Activated CD8-positive, alpha-beta memory T cell treated with anti-CD3 and anti-CD28 coated beads for 1 hour (primary cell): ENCODE measurements at regions not wholly inside any gene's neighbourhood (a gene's known extent, or its start where the extent isn't known, plus 50 kb on each side); places are given as distances from the start of the nearest gene placed in this dataset.

Source experiments
- DNase-seq, 2 donors: peaks; one replicate each; pipeline ENCODE4 v3.0.0-alpha.2; 2020; ENCODE audit warnings: low read depth in 1 of 2; ENCODE audit errors: extremely low read depth in 1 of 2

- no peak for DNase-seq
Measured at GRCh38 chr13:103315711-103316110, 249.5 kb upstream of the SLC10A2 start.

DNA sequence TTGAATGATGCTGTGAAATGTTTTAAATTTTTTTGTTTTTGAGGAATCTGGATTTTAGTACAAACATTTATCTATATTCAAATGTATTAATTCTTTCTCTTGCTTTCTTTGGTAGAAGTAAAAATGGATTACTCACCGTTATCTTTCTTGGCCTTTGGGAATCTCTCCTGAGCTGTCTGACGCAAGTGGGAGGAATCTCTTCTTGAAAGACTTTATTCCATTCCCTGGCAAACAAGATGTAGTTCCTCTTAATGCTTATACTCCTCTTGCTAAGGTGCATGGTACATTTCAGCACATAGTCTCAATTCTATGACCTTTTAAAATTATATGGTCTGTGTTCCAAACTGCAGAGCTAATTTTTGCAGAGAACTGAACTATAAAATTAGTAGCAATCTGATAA is 246.2 kb upstream of the SLC10A2 start:
- no peak for DNase-seq

DNA sequence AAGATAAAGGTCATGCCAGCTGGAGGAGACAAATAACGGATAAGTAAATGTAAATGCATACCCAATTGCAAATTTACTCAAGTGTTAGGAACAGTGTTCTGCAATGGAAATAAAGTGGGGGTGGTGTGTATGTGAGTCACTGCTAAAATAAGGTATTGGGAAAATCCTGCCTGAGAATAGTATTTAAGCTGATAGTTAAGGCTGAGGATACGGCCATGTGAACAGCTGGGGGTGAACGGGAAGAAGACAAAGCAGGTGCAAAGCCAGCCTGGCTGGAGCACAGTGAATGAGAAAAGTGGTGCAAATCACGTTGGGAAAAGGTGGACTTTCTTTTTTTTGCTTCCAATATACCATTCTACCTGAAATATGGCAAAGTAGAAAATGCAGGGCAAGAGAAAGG is 242.4 kb upstream of the SLC10A2 start:
- DNase-seq, result no peak

GRCh38 chr13:103306163-103306562 is 239.9 kb upstream of the SLC10A2 start:
- no peak for DNase-seq

- no peak for DNase-seq
Measured at GRCh38 chr13:103303078-103303651, 236.9 kb upstream of the SLC10A2 start.

DNA sequence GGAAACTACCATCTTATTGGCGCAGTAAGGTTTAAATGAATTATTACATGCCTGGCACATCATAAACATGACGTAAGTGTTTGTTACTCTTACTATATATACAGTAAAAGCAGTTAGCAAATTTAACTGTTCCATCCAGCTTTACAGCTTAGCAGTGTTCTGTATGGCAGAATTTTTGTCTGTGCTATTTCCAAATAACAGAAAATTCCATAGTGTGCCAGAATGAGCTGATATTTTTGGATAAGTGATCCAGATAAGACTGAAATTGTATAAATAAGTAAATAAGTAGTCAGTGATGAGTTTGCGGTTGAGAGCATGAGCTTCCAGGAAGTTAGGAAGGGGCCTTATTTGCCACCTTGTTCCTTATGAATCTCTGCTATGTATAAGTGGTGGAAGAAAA is 236.5 kb upstream of the SLC10A2 start:
- no peak for DNase-seq

DNA sequence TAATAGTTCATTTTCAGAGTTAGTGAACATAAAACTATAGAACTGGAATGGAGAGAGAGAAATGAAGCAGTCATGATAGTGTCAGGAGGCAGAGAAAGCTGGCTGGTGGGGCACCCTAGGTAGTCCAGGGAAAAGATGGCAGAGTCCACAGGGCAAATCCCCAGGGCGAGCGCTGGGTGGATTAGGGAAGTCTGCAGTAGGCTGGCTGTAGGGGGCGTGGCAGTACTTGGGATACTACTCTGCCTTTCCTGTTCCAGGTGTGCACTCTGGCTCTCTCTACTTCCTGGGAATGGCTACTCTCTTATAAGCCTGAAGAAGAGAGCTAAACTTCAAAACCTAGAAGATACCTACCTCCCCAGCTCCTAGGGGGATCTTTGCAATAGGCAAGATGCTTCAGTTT is 232.9 kb upstream of the SLC10A2 start:
- no peak for DNase-seq

DNA sequence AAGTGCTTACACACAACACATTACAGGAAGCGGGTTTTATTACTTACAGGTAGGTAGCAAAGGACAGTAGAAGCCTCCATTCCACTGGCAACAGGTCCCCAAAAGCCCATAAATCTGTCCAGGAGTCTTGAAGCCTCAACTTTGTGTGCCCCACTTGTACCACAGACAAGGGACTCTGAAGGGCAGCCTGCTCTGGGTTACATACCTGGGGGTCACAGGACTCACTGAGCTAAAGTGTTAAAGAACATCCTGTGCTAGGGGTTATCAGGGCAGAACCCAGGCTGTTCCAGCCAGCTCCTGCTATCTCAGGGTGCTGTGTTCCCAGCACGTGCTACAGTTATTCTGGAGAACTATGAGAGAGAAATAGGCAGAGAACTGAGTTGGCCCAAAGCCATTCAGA is 230.9 kb upstream of the SLC10A2 start:
- DNase-seq, result no peak

- no peak for DNase-seq
Measured at GRCh38 chr13:103291798-103292572, 225.8 kb upstream of the SLC10A2 start.

- DNase-seq, result no peak
Measured at GRCh38 chr13:103291226-103291625, 225.0 kb upstream of the SLC10A2 start.

DNA sequence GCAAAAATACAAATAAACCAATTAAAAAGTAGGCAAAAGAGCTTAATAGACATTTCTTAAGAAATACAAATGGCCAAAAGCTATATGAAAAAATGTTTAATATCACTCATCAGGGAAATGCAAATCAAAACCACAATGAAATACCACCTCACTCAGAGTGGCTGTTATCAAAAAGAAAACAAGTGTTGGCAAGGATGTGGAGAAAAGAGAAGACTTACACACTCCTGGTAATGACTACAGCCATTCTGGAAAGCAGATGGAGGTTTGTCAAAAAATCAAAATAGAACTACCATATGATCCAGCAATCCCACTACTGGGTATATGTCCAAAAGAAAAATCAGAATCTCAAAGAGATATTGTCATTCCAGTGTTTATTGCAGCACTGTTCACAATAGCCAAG is 223.5 kb upstream of the SLC10A2 start:
- no peak for DNase-seq

DNA sequence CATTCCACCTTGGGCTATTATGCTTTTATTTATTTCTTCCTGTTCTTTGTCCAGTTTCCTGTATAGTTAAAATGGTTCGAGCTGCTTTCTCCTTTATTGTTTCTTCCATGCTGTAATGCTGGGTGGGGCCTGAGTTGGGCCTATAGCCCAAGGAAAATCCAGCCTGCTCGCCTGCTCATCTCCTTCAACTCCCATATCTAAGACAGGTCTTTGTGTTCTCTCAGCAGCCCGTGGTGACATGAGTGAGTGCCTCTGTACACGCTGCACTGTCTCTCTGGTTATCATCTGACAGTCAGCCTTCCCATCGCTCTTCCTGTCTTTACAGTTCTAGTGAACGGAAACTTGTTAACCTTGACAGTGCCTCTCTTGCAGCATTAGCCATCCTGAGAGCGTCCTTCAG is 221.9 kb upstream of the SLC10A2 start:
- no peak for DNase-seq

DNA sequence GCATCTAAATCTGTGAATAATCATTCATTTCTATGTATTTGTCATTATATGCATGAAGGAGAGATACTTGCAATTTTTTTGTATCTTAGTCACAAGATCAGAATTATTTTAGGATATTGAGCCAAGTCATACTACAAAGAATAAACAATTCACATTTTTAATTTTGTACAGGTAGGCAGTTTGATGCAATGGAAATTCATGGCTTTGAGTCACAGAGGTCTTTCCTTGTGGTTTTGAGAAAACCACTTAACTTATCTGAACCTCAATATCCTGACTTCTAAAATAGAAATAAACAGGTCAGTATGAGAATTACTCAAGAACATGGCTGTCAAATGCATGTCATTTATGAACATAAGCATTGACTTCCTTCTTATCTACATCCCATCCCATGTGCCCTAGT is 221.4 kb upstream of the SLC10A2 start:
- no peak for DNase-seq

GRCh38 chr13:103284466-103284865 is 218.2 kb upstream of the SLC10A2 start:
- DNase-seq, result no peak

- no peak for DNase-seq
Measured at GRCh38 chr13:103283451-103283820, 217.2 kb upstream of the SLC10A2 start.

DNA sequence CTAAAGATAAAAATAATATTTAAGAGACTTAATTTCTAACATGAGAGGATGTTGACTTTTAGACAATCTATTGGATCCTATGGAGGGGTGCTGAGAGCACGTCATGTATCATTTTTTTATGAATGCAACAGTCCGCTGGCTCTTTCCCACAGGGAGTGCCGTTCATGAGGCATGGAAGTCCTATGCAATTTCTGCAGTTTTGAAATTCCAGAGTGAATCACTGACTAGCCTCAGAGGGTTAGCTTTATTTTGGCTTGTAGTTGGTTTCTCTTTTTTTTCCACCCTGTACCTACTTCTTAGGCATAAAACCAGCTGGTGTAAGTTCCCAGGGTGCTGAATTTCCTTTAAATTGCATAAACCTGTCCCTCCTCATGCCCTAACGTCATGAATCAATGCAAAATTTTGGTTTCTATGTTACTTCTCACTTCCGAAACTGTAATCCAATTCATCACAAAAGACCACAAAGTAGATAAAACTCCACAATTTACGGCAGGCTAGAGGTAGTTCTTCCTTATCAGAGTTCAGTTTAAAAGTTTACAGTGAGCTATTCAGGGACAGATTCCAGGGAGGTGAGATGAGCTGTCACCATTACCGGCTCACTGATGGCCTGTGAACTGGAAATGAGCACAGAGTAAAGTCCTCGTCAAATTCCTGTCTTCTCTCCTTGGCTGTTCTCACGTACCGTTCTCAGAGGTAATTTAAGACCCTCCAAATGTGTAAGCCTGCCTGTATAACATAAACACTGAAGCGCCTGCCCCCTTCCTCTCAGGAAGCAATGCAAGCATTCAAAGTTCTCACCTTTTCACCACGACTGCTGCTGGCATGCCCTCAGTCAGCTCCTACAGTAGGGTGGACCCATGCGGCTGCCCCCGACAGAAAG is 216.6 kb upstream of the SLC10A2 start:
- DNase-seq, result no peak

- DNase-seq, result no peak
Measured at GRCh38 chr13:103277959-103278694, 211.9 kb upstream of the SLC10A2 start.

DNA sequence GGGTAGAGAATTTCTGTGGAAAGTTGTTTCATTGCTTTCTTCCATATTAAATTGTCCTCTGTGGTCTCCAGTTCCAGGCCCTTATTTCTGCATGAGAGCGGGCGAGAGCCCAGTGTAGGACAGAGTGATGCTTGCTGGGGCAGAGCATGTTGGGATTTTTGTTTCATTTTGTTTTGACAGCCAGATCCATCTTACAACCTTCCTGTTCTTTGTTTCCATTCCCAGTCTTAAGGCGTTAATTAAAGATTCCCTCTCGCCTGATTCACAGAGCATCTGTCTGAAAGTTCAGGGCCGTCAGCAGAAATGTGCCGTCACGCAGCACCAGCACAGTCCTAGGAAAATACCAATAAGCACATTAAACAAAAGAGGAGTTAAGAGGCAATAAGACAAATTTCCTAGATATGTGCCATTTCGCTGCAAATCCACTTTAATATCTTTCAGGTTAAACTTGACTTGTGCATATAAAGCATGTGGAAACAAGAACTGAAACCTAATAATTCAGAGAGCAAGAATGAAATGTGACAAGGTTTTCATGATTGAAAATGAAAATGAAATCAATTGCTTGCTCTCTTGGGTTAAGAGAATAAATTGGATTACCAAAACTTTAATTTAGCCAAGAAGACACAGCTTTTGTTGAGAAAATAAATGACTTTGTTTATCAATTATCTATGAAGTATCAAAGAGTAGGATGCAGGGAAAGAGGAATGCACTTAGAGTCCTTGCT is 210.7 kb upstream of the SLC10A2 start:
- no peak for DNase-seq

GRCh38 chr13:103275722-103276121 is 209.5 kb upstream of the SLC10A2 start:
- DNase-seq, result no peak

- no peak for DNase-seq
Measured at GRCh38 chr13:103275081-103275480, 208.9 kb upstream of the SLC10A2 start.

DNA sequence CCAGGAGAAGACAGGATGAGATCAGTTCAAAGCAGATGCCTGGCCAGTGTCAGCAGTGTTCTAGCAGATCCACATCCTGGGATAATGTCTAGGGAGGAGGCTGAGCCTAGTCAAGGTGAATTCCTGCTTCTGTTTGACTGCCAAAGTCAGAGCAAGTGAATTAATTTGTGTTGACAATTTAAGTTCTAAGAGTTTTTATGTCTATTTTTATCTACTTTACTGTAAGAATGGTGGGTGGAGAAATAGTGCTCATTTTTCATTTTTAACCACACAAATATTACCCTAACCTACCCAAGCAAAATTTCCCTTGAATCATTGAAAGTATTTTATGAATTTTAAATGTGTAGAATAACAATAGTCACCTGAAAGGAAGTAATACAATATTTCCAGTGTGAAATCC is 207.6 kb upstream of the SLC10A2 start:
- DNase-seq, result no peak
